ENCODE measurements at regions not wholly inside any gene's neighbourhood (a gene's known extent, or its start where the extent isn't known, plus 50 kb on each side); places are given as distances from the start of the nearest gene placed in this dataset.

DNA sequence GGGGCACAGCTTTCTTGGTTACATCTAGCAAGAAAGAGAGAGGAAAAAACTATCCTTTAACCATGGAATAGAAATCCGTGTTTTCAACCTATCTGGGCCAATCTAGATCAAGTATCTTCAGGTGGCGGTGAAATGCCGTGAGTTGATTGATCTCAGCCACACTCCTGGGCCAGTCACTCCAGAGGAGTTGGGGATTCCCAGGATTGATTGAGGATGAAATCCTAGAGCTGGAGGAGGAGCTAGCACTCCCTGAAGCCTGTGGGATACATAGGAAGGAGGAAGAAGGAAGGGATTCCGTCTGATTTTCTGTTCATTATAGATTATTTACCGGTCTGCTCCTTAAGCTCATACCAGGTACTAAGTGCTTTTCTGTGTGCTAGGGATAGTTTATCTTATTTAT is 106.3 kb upstream of the ARID2 start:
- TF ChIP-seq POLR2A (IDR thresholded peaks at IDR 0.05; ENCODE audit: low read depth, low read length) (no peak), TAF1 (IDR thresholded peaks at IDR 0.05; ENCODE audit: low read depth, low read length) (no peak), POLR2AphosphoS5 (IDR thresholded peaks at IDR 0.05; ENCODE audit: low read depth, low read length) (no peak), SPI1 (IDR thresholded peaks at IDR 0.05; ENCODE audit: low read depth, low read length) (no peak)

Data from GM12891 (cell line).